CD4-positive, alpha-beta T cell treated with Interferon alpha-2 for 1 hour (primary cell): ENCODE measurements at regions not wholly inside any gene's neighbourhood (a gene's known extent, or its start where the extent isn't known, plus 50 kb on each side); places are given as distances from the start of the nearest gene placed in this dataset.

Experiments
- DNase-seq, 2 donors: peaks; one replicate each; pipeline ENCODE4 v3.0.0-alpha.2; 2020 to 2022

- DNase-seq: no peak
Observed at GRCh38 chr4:183763990-183764754, 105.1 kb downstream of the TRAPPC11 start.

DNA sequence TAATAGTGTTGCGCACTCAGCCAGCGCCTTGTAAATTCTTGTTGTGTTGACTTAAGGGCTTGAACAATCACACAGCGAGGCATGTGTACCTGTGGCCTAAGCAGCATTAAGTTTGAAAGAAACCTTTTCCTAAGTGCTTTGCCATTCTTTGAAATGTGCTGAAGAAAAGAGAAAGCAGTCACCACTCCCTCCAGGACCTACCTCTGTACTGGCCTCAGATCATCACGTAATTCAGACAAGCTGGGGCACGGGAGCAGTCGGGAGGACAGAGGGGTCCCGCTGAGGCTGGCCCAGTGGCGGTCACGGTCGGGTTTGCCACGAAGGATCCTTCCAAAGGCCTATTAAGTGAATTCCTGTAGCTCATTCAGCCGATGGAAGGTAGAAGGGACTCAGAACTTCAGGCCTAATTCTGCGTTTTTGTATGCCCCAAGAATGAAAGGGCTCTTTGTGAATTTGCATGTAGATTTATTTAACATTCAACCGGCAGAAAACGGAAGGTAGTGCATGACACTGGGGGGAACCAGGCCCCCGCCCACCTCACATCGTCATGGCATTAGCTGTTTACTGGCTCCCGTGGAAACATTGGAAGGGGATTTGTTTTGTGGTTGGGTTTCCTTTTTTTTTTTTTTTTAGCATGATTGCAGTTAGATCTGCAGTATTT, 106.3 kb downstream of the TRAPPC11 start:
- DNase-seq: no peak

- DNase-seq: no peak
Observed at GRCh38 chr4:183766140-183766539, 107.0 kb downstream of the TRAPPC11 start.

- no peak for DNase-seq
Observed at GRCh38 chr4:183770906-183771305, 111.8 kb downstream of the TRAPPC11 start.

- DNase-seq: no peak
Observed at GRCh38 chr4:183772361-183772760, 113.3 kb downstream of the TRAPPC11 start.

GRCh38 chr4:183773790-183774189, 114.7 kb downstream of the TRAPPC11 start:
- DNase-seq: no peak

DNA sequence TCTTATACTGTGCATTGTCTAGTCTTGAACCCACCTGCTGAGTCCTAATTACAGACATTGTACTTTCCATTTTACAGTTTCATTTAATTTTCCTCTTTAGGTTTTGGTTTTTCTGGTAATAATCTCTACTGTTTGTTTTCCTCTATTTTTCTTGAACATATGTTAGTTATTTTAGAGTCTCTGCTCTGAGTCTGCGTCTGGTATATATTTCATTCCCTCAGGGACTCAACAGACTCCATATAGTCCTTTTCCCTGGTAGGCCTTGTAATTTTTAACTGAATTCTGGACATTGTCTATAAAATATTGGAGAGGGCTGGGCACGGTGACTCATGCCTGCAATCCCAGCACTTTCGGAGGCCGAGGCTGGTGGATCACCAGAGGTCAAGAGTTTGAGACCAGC, 121.8 kb upstream of the STOX2 start:
- DNase-seq: no peak

DNA sequence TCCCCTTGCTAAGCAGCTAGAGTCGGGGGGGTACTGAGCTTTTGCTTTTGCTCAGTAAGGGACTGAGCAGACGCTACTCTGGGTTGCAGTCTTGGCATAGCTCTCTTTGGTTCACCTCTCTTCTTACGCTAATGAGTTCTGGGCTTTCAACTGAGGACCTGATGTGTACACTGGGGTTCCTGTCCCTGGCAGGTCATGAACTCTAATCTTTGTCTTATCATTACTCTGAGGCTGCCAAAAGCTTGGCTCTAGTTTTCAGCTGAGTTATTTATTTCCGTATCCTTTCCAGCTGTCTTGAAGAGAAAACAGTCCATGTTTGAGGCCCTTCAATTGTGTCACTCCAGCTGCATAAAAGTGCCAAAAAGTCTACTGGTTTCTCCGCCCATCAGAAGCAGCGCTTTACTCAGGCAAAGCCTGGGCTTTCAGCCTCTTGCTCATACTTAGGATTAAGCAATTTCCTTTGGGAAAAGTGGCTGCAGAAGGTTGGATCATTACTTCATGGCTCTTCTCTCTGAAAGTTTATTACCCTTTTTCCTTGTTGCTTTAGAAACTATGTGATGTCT, 121.0 kb upstream of the STOX2 start:
- DNase-seq: no peak

- DNase-seq: no peak
Observed at GRCh38 chr4:183788308-183788905, 116.7 kb upstream of the STOX2 start.

DNA sequence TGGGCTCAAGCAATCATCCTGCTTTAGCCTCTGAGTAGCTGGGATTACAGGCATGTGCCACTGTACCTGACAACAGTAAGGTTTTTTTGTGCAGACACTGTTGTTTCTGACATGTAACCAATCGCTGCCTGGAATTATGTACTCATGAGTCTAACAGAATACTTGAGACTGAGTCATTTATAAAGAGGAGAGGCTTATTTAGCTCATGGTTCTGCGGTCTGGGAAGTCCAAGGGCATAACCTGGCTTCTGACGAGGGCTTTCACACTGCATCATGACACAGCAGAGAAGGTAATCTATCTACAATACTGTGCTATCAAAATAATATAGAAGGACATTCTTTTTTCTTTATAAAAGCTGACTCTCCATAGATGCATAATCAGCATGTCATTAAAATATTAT, 115.5 kb upstream of the STOX2 start:
- DNase-seq: no peak

GRCh38 chr4:183790661-183791060, 114.4 kb upstream of the STOX2 start:
- no peak for DNase-seq

GRCh38 chr4:183797011-183797444, 108.1 kb upstream of the STOX2 start:
- DNase-seq: no peak

DNA sequence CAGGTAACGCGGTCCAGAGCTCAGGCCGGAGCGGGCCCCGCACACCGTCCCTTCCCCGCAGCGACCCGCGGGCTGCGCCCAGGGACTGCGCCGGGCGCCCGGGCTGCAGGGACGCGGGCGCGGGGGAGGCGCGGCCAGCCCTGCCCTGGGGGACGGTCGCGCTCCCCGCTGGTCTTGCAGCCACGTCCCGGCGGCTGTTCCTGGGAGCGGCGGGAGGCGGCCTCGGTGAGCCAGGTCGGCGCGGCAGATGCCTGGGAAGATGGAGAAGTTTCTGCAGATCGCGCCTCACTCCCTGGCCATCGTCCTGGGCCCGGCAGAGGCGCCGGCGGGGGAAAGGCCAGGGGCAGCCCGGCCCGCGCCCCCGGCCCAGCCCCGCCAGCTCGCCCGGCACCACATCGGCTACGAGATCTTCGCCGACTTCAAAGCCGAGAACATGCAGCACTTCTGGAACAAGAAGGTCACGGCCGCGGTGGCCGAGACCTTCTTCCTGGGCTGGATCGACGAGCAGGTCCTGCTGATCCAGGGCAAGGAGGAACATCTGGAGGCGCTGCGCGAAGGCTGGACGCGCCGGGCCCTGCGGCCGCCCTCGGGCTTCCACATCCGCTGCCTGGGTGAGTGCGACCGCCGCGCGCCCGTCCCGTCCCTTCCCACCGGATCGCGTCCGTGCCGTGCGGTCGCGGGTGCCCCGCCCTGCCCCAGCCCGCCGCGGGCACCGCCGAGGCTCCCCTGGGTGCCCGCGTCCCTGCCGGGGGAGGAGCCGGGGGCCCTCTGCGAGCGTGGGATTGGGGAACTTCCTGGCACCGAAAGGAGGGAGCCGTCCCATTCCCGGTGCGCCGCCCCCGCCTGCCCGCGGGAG, 107.4 kb upstream of the STOX2 start:
- DNase-seq: no peak

DNA sequence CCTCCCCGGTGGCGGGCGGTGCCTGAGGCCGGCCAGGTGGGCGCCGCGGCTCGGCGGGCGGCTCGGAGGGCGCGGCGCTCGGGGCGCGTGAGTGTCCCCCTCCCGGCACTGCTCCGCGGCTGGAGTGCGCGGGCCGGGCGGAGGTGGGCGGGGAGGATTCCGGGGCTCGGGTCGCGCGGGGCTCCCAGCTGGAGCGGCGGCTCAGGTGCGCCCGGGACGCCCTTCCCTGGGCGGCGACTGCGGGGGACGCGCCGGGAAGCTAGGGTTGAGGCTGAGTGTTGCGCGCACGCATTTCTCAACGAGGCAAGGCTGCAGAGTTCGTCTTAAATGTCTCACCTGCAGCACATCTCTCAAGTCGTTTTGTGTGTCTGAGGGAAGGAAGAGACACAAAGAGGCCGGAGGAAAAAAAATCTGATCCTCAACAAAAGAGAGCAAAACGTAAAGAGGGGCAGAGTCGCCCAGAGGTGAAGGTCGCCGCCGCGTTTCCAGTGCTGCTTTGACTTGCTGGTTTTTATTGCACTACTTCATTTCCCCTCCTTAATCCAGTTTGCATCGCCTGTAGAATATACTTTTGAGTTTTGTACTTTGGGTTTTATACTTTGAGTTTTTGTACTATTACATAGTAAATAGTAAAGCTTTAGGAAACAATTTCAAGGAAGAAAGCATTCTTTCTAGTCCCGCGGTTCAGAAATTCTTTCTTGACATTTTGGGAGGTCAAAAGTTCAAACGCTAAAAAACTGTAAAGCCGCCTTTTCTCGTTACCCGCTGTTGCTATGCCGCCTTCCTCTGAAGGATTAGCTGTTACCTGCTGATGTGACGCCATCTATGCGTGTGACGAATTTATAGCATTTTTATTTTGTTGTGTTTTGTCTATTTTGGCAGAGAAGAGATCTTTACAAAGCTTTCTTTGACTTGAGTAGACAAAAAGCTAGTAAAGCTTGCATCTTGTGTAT, 106.5 kb upstream of the STOX2 start:
- no peak for DNase-seq

DNA sequence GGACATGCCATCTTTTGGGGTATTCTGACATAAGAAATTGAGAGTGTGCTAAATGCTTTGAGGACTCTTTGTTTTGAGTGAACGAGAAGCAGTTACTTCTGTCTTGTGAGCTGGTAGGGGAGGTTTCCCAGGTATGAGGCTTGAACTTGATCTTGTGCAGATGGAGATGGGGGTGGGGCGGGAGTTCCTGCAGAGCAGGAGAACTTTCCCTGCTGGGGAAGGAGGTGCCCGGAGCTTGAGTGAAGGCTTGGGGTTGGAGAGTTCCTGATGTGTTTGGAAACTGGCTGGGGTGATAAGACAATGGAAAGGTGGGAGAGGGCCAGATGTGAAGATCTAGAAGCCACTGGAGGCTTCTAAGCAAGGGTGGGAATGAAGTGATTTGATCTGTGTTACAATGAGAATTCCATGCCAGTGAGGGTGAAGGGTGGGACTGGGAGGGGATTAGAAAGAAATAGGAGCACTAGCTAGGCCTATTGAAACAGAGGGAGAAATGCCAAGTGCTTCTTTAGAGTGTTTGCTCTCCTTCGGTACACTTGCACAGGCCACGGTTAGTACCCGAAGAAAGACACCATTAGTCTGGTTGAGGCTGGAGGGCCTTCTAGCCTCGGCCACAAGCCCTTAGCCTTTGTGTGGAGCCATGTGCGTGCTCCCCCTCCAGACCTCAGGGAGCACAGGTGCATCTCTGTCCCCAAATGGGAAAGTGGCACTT, 103.5 kb upstream of the STOX2 start:
- no peak for DNase-seq

DNA sequence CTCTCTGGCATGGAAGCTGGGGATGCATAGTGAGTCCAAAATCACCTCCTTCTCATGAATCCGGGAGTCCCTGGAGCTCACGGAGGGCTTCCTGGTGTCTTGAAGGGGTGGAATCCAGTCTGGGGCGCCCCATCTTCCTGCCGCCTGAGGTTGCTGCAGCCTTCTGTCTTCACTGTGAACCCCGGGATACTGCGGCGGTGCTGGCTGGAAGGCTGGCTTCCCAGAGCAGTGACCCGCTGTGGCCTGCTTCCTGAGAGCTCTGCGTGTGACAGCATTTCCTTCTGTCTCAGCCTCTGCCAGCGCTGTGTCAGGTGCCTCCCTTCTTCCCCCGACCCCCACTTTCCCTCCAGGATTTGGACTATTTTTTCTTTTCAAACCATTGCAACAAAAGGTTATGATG, 98.8 kb upstream of the STOX2 start:
- no peak for DNase-seq

DNA sequence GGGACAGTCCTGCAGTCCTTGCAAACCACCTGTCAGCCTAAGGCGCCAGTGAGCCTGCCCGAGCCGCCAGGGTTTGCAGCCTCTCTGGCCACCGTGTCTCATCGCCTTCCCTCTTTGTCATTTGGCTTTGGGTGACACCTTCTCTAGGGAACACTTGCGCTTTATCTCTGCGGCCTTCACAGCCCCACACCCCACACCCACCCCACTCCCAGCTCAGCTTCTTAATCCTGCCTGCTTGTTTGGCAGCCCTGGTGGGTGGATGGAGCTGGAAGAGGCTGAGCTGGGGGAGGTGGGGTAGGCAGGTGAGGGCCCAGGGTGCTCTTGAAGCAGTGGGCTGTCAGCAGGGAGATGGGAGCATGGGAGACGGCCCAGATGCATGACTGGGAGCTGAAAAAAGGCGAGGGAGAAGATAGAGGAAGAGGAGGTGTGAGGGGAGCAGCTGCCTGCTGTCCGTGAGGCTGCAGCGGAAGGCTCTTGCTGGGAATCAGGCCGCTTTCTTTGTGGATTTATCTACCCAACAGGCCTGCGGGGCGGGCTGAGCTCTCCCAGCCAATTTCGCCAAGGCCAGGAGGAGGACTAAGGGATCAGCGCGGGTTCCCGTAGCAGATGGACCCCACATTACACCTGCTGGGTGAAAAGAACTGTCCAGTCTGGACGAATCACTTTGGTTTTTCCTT, 97.5 kb upstream of the STOX2 start:
- DNase-seq: no peak

DNA sequence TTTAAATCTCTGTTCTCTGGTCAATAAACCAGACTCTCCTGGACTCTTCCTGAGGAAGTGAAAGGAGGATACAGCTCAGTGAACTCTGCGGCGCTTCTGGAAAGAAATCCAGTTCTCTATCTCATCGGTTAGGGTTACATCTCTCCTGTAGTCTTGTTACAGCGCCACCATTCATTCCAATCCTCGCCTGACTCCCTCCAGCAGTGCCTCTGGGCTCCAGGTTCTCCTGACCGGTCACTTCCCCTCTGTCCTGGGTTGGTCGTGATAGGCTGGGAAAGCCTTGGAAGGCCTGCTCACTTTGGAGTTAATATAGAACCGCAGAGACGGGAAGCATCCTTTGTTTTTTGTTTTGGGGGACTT, 97.0 kb upstream of the STOX2 start:
- DNase-seq: no peak

DNA sequence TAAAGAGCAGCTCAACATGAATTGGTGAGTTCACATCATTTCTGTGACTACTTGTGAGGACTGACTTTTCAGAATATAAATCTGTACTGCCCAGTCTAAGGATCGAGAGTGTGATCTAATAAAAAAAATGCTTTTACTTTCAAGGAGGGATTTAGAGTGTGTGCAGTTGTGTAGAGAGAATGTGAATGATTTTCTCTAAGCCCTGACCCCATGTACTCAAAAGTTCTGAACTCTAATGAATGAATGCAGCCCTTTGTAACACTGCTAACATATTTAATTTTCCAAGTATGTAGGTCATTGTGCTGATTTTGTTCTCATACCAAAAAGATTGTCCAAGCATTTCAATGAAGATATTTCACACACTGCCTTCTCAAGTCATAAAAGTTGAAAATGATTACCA, 92.5 kb upstream of the STOX2 start:
- DNase-seq: no peak

GRCh38 chr4:183814461-183814860, 90.6 kb upstream of the STOX2 start:
- no peak for DNase-seq

DNA sequence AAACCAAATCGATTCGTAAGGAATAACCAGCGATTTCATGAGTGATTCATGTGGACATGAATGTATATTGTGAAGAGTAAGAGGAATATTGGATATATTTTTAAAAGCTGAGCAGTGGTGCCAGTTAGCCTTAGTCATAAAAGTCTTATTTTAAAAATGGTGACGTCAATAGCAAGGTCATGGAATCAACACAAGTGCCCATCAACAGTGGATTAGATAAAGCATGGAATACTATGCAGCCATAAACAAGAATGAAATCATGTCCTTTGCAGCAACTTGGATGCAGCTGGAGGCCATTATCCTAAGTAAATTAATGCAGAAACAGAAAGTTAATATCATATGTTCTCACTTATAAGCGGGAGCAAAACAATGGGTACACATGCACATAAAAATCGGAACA, 89.0 kb upstream of the STOX2 start:
- DNase-seq: no peak
